K562 (cell line): ENCODE measurements at regions not wholly inside any gene's neighbourhood (a gene's known extent, or its start where the extent isn't known, plus 50 kb on each side); places are given as distances from the start of the nearest gene placed in this dataset.

Experiments used
- BDP1 ChIP-seq: IDR thresholded peaks from 3 replicates; pipeline ENCODE4 v1.6.1; 2011; ENCODE audit not compliant: insufficient read length, insufficient read depth
- ELF1 ChIP-seq: fragments of 200-800 bp; sonication (Bioruptor generic); IDR thresholded peaks from 2 replicates; pipeline ENCODE4 v1.6.1; 2016; ENCODE audit warnings: missing genetic modification characterization, missing compliant biosample characterization
- IRF1 ChIP-seq: sonication (generic); formaldehyde crosslinking; IDR thresholded peaks from 2 replicates; pipeline ENCODE4 v1.8.0; 2022; ENCODE audit warnings: missing genetic modification reagents, mild to moderate bottlenecking, borderline replicate concordance
- MXD1 ChIP-seq: fragments of 250-450 bp; sonication (Bioruptor Pico); IDR thresholded peaks from 2 replicates; pipeline ENCODE4 v1.8.0; 2021; ENCODE audit warnings: borderline replicate concordance, mild to moderate bottlenecking, moderate library complexity; ENCODE audit not compliant: poor library complexity, severe bottlenecking
- NR3C1 ChIP-seq: sonication (generic); formaldehyde crosslinking; IDR thresholded peaks from 2 replicates; pipeline ENCODE4 v1.8.1; 2022; ENCODE audit warnings: missing genetic modification reagents
- PATZ1 ChIP-seq: fragments of 250-450 bp; sonication (Bioruptor Pico); IDR thresholded peaks from 2 replicates; pipeline ENCODE4 v1.5.0; 2020; ENCODE audit warnings: mild to moderate bottlenecking, borderline replicate concordance
- RBM15 ChIP-seq: fragments of 200-400 bp; formaldehyde crosslinking; IDR thresholded peaks from 2 replicates; pipeline ENCODE4 v1.6.1; 2018; ENCODE audit warnings: mild to moderate bottlenecking, low read length, moderate library complexity; ENCODE audit not compliant: insufficient read depth
- RREB1 ChIP-seq: fragments of 250-450 bp; sonication (Bioruptor Pico); IDR thresholded peaks from 2 replicates; pipeline ENCODE4 v1.4.0; 2020
- SAFB2 ChIP-seq: fragments of 200-400 bp; formaldehyde crosslinking; IDR thresholded peaks from 2 replicates; pipeline ENCODE4 v1.6.1; 2018; ENCODE audit warnings: borderline replicate concordance, low read length, low read depth, moderate library complexity; ENCODE audit not compliant: severe bottlenecking
- THAP7 ChIP-seq: fragments of 250-450 bp; sonication (Bioruptor Pico); IDR thresholded peaks from 2 replicates; pipeline ENCODE4 v1.5.0; 2021
- ZBTB9 ChIP-seq: fragments of 450-650 bp; formaldehyde crosslinking; IDR thresholded peaks from 2 replicates; pipeline ENCODE4 v1.4.0; 2020; ENCODE audit warnings: mild to moderate bottlenecking, moderate library complexity

GRCh38 chr6:28839443-28840120, 84.2 kb downstream of the TRIM27 start (continued):
- TF ChIP-seq ZBTB9 = no peak
- no peak for TF ChIP-seq IRF1 (CRISPR knock-in tag)
- no peak for TF ChIP-seq SAFB2
- no peak for TF ChIP-seq NR3C1 (CRISPR knock-in tag)
- TF ChIP-seq THAP7 (CRISPR knock-in tag) = no peak
- TF ChIP-seq MXD1 = no peak
- no peak for TF ChIP-seq BDP1
- 0 out of 2 replicates have a peak, but pooled peaks have one; percentile 9 for TF ChIP-seq ELF1 (tag)
- no peak for TF ChIP-seq PATZ1 (CRISPR knock-in tag)
- TF ChIP-seq RREB1 (CRISPR knock-in tag) = no peak
- no peak for TF ChIP-seq RBM15
